AML-193 (cell line): ENCODE measurements at regions not wholly inside any gene's neighbourhood (a gene's known extent, or its start where the extent isn't known, plus 50 kb on each side); places are given as distances from the start of the nearest gene placed in this dataset.
"Not testable (repeated sequence)": the region's sequence is repeated elsewhere in the genome, so short reads cannot be mapped to it uniquely, and the experiment has no call there.

Source experiments
- DNase-seq, 2 experiments: peaks; one replicate each; lab custom pipeline; 2025; lab: John Stamatoyannopoulos, UW

- no peak for DNase-seq
Observed at GRCh38 chr12:29957835-29958234, 174.1 kb upstream of the TMTC1 start.

GRCh38 chr12:29945904-29946303 is 162.2 kb upstream of the TMTC1 start:
- DNase-seq: no peak

GRCh38 chr12:29944269-29945000 is 160.7 kb upstream of the TMTC1 start:
- DNase-seq: no peak

- no peak for DNase-seq
Observed at GRCh38 chr12:29943683-29944082, 159.9 kb upstream of the TMTC1 start.

- no peak for DNase-seq
Observed at GRCh38 chr12:29940811-29941210, 157.1 kb upstream of the TMTC1 start.

- no peak for DNase-seq
Observed at GRCh38 chr12:29930503-29930902, 146.8 kb upstream of the TMTC1 start.

- DNase-seq: no peak
Observed at GRCh38 chr12:29929295-29929694, 145.6 kb upstream of the TMTC1 start.

- no peak for DNase-seq
Observed at GRCh38 chr12:29921307-29921706, 137.6 kb upstream of the TMTC1 start.

- no peak for DNase-seq
Observed at GRCh38 chr12:29908157-29908556, 124.4 kb upstream of the TMTC1 start.

- DNase-seq: no peak
Observed at GRCh38 chr12:29907461-29907860, 123.7 kb upstream of the TMTC1 start.

GRCh38 chr12:29902043-29902442 is 118.3 kb upstream of the TMTC1 start:
- no peak for DNase-seq

GRCh38 chr12:29901585-29901984 is 117.8 kb upstream of the TMTC1 start:
- DNase-seq: no peak

- no peak for DNase-seq
Observed at GRCh38 chr12:29899212-29899931, 115.6 kb upstream of the TMTC1 start.

- DNase-seq: no peak
Observed at GRCh38 chr12:29895966-29896365, 112.2 kb upstream of the TMTC1 start.

- no peak for DNase-seq
Observed at GRCh38 chr12:29893002-29893401, 109.3 kb upstream of the TMTC1 start.

- DNase-seq: no peak
Observed at GRCh38 chr12:29891792-29892191, 108.0 kb upstream of the TMTC1 start.

GRCh38 chr12:29889737-29890136 is 106.0 kb upstream of the TMTC1 start:
- peak; percentile 28 to 45 for DNase-seq

- DNase-seq: no peak
Observed at GRCh38 chr12:29888777-29889176, 105.0 kb upstream of the TMTC1 start.

GRCh38 chr12:29884957-29885356 is 101.2 kb upstream of the TMTC1 start:
- DNase-seq: not testable (repeated sequence)

- DNase-seq: no peak
Observed at GRCh38 chr12:29883941-29884554, 100.3 kb upstream of the TMTC1 start.

GRCh38 chr12:29883525-29883924 is 99.8 kb upstream of the TMTC1 start:
- no peak for DNase-seq

GRCh38 chr12:29882846-29883245 is 99.1 kb upstream of the TMTC1 start:
- DNase-seq: no peak

- DNase-seq: no peak
Observed at GRCh38 chr12:29880987-29881386, 97.2 kb upstream of the TMTC1 start.
